GM12878 (cell line): ENCODE measurements at regions not wholly inside any gene's neighbourhood (a gene's known extent, or its start where the extent isn't known, plus 50 kb on each side); places are given as distances from the start of the nearest gene placed in this dataset.

ENCODE experiments used
- CREB1 ChIP-seq: IDR thresholded peaks from 2 replicates; pipeline ENCODE4 v1.6.1; 2012; ENCODE audit warnings: low read depth, mild to moderate bottlenecking, inconsistent platforms
- PAX5 ChIP-seq: IDR thresholded peaks from 2 replicates; pipeline ENCODE4 v1.6.1; 2011; ENCODE audit warnings: low read depth, low read length, borderline replicate concordance
- PAX8 ChIP-seq: fragments of 450-650 bp; IDR thresholded peaks from 2 replicates; pipeline ENCODE4 v1.6.1; 2017; ENCODE audit warnings: mild to moderate bottlenecking, moderate library complexity
- SMAD1 ChIP-seq: fragments of 450-650 bp; IDR thresholded peaks from 2 replicates; pipeline ENCODE4 v1.6.1; 2018; ENCODE audit warnings: mild to moderate bottlenecking, low read depth; ENCODE audit not compliant: partially characterized antibody
- TF ChIP-seq, protein P1 (sequence below), 3 experiments: IDR thresholded peaks in 2 of 3; conservative IDR thresholded peaks in 1 of 3; 2 replicates each; pipeline ENCODE4 v1.5.1; 2011; ENCODE audit warnings: low read depth in 3 of 3, low read length in 3 of 3, mild to moderate bottlenecking in 3 of 3, control low read depth in 2 of 3, moderate library complexity in 2 of 3, inconsistent platforms in 1 of 3, mixed read lengths in 1 of 3; ENCODE audit not compliant: control insufficient read depth in 2 of 3, insufficient read depth in 1 of 3; ENCODE audit errors: extremely low read depth in 1 of 3
- TF ChIP-seq, protein P2 (sequence below): fragments of 450-650 bp; IDR thresholded peaks from 2 replicates; pipeline ENCODE4 v1.6.1; 2018; ENCODE audit warnings: borderline replicate concordance, mild to moderate bottlenecking; ENCODE audit not compliant: partially characterized antibody
- TF ChIP-seq, protein P3 (sequence below): fragments of 450-650 bp; IDR thresholded peaks from 2 replicates; pipeline ENCODE4 v1.6.1; 2017; ENCODE audit warnings: mild to moderate bottlenecking, moderate library complexity
- TF ChIP-seq, protein P4 (sequence below): IDR thresholded peaks from 2 replicates; pipeline ENCODE4 v1.6.1; 2012; ENCODE audit warnings: mild to moderate bottlenecking, low read depth, low read length

DNA sequence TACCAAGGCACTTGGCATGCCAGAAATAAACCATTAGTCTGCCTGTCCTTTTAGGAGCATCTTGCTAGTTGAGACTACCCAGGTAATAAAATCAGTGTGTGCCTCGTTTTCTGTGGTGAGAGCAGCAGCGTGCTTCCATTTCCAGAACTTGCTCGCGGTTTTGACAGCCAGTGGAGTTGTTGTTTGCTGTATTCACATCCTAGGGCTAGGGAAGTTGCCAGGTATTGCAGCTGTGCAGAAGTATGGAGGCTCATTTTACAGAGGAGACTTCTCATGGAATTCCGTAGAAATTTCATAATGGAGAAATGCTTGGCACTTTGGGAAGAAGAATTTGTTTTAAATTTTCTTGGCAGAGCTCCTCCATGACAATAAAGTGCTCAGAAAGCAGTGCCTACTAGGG is 1355.1 kb upstream of the ZEB2 start:
- TF ChIP-seq CREB1 (no peak), PAX5 (no peak), PAX8 (no peak), SMAD1 (no peak)
- TF ChIP-seq, protein P1, sequence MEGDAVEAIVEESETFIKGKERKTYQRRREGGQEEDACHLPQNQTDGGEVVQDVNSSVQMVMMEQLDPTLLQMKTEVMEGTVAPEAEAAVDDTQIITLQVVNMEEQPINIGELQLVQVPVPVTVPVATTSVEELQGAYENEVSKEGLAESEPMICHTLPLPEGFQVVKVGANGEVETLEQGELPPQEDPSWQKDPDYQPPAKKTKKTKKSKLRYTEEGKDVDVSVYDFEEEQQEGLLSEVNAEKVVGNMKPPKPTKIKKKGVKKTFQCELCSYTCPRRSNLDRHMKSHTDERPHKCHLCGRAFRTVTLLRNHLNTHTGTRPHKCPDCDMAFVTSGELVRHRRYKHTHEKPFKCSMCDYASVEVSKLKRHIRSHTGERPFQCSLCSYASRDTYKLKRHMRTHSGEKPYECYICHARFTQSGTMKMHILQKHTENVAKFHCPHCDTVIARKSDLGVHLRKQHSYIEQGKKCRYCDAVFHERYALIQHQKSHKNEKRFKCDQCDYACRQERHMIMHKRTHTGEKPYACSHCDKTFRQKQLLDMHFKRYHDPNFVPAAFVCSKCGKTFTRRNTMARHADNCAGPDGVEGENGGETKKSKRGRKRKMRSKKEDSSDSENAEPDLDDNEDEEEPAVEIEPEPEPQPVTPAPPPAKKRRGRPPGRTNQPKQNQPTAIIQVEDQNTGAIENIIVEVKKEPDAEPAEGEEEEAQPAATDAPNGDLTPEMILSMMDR (IDR thresholded peaks at IDR 0.05 in 2 of 3, conservative IDR thresholded peaks at IDR 0.05 in 1 of 3; ENCODE audit: control insufficient read depth in 2 of 3, extremely low read depth in 1 of 3, insufficient read depth in 1 of 3, low read depth in 3 of 3, low read length in 3 of 3) = no peak
- TF ChIP-seq, protein P2, sequence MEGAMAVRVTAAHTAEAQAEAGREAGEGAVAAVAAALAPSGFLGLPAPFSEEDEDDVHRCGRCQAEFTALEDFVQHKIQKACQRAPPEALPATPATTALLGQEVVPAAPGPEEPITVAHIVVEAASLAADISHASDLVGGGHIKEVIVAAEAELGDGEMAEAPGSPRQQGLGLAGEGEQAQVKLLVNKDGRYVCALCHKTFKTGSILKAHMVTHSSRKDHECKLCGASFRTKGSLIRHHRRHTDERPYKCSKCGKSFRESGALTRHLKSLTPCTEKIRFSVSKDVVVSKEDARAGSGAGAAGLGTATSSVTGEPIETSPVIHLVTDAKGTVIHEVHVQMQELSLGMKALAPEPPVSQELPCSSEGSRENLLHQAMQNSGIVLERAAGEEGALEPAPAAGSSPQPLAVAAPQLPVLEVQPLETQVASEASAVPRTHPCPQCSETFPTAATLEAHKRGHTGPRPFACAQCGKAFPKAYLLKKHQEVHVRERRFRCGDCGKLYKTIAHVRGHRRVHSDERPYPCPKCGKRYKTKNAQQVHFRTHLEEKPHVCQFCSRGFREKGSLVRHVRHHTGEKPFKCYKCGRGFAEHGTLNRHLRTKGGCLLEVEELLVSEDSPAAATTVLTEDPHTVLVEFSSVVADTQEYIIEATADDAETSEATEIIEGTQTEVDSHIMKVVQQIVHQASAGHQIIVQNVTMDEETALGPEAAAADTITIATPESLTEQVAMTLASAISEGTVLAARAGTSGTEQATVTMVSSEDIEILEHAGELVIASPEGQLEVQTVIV = no peak
- TF ChIP-seq, protein P3, sequence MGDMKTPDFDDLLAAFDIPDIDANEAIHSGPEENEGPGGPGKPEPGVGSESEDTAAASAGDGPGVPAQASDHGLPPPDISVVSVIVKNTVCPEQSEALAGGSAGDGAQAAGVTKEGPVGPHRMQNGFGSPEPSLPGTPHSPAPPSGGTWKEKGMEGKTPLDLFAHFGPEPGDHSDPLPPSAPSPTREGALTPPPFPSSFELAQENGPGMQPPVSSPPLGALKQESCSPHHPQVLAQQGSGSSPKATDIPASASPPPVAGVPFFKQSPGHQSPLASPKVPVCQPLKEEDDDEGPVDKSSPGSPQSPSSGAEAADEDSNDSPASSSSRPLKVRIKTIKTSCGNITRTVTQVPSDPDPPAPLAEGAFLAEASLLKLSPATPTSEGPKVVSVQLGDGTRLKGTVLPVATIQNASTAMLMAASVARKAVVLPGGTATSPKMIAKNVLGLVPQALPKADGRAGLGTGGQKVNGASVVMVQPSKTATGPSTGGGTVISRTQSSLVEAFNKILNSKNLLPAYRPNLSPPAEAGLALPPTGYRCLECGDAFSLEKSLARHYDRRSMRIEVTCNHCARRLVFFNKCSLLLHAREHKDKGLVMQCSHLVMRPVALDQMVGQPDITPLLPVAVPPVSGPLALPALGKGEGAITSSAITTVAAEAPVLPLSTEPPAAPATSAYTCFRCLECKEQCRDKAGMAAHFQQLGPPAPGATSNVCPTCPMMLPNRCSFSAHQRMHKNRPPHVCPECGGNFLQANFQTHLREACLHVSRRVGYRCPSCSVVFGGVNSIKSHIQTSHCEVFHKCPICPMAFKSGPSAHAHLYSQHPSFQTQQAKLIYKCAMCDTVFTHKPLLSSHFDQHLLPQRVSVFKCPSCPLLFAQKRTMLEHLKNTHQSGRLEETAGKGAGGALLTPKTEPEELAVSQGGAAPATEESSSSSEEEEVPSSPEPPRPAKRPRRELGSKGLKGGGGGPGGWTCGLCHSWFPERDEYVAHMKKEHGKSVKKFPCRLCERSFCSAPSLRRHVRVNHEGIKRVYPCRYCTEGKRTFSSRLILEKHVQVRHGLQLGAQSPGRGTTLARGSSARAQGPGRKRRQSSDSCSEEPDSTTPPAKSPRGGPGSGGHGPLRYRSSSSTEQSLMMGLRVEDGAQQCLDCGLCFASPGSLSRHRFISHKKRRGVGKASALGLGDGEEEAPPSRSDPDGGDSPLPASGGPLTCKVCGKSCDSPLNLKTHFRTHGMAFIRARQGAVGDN = no peak
- TF ChIP-seq, protein P4, sequence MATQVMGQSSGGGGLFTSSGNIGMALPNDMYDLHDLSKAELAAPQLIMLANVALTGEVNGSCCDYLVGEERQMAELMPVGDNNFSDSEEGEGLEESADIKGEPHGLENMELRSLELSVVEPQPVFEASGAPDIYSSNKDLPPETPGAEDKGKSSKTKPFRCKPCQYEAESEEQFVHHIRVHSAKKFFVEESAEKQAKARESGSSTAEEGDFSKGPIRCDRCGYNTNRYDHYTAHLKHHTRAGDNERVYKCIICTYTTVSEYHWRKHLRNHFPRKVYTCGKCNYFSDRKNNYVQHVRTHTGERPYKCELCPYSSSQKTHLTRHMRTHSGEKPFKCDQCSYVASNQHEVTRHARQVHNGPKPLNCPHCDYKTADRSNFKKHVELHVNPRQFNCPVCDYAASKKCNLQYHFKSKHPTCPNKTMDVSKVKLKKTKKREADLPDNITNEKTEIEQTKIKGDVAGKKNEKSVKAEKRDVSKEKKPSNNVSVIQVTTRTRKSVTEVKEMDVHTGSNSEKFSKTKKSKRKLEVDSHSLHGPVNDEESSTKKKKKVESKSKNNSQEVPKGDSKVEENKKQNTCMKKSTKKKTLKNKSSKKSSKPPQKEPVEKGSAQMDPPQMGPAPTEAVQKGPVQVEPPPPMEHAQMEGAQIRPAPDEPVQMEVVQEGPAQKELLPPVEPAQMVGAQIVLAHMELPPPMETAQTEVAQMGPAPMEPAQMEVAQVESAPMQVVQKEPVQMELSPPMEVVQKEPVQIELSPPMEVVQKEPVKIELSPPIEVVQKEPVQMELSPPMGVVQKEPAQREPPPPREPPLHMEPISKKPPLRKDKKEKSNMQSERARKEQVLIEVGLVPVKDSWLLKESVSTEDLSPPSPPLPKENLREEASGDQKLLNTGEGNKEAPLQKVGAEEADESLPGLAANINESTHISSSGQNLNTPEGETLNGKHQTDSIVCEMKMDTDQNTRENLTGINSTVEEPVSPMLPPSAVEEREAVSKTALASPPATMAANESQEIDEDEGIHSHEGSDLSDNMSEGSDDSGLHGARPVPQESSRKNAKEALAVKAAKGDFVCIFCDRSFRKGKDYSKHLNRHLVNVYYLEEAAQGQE = no peak
